ENCODE measurements at regions not wholly inside any gene's neighbourhood (a gene's known extent, or its start where the extent isn't known, plus 50 kb on each side); places are given as distances from the start of the nearest gene placed in this dataset.

- TF ChIP-seq DMTF1 (CRISPR knock-in tag; IDR thresholded peaks at IDR 0.05) (no peak), ZNF512B (CRISPR knock-in tag; IDR thresholded peaks at IDR 0.05; ENCODE audit: borderline replicate concordance) (no peak), ZNF782 (CRISPR knock-in tag; IDR thresholded peaks at IDR 0.05; ENCODE audit: borderline replicate concordance) (no peak), RARA (CRISPR knock-in tag; IDR thresholded peaks at IDR 0.05) (peak; percentile 51), ZNF7 (CRISPR knock-in tag; IDR thresholded peaks at IDR 0.05) (no peak), KDM1A (CRISPR knock-in tag; IDR thresholded peaks at IDR 0.05) (no peak), HNRNPH1 (optimal IDR thresholded peaks at IDR 0.05; ENCODE audit: low read depth, low read length) (no peak), ZNF12 (CRISPR knock-in tag; IDR thresholded peaks at IDR 0.05) (no peak), ZBTB37 (CRISPR knock-in tag; IDR thresholded peaks at IDR 0.05) (no peak), SP4 (CRISPR knock-in tag; IDR thresholded peaks at IDR 0.05) (no peak), HMG20A (CRISPR knock-in tag; IDR thresholded peaks at IDR 0.05; ENCODE audit: borderline replicate concordance) (peak; percentile 39; the same call in 1 of the 2 replicates), ELF1 (CRISPR knock-in tag; IDR thresholded peaks at IDR 0.05) (no peak), RXRA (CRISPR knock-in tag; IDR thresholded peaks at IDR 0.05) (no peak), FLYWCH1 (CRISPR knock-in tag; IDR thresholded peaks at IDR 0.05) (no peak), ZFP37 (CRISPR knock-in tag; IDR thresholded peaks at IDR 0.05; ENCODE audit: borderline replicate concordance) (no peak), ZNF576 (CRISPR knock-in tag; IDR thresholded peaks at IDR 0.05) (no peak), ZNF230 (CRISPR knock-in tag; IDR thresholded peaks at IDR 0.05) (no peak), TFDP2 (CRISPR knock-in tag; IDR thresholded peaks at IDR 0.05) (no peak), ZNF616 (CRISPR knock-in tag; IDR thresholded peaks at IDR 0.05; ENCODE audit: low read depth) (no peak), BRF2 (CRISPR knock-in tag; IDR thresholded peaks at IDR 0.05) (no peak), ETV5 (CRISPR knock-in tag; IDR thresholded peaks at IDR 0.05; ENCODE audit: borderline replicate concordance) (peak; percentile 52; the same call in 1 of the 2 replicates), ZNF879 (CRISPR knock-in tag; IDR thresholded peaks at IDR 0.05) (no peak), SALL1 (CRISPR knock-in tag; IDR thresholded peaks at IDR 0.05) (no peak), GATAD2A (CRISPR knock-in tag; IDR thresholded peaks at IDR 0.05) (no peak), ZFP36L1 (CRISPR knock-in tag; IDR thresholded peaks at IDR 0.05) (no peak)
Observed at GRCh38 chr1:19547814-19548213, 62.5 kb upstream of the CAPZB start (continued).
